Stimulated activated naive CD4-positive, alpha-beta T cell treated with Interleukin-2 at 50 U/mL for 16 hours (primary cell): ENCODE measurements at regions not wholly inside any gene's neighbourhood (a gene's known extent, or its start where the extent isn't known, plus 50 kb on each side); places are given as distances from the start of the nearest gene placed in this dataset.

ENCODE experiments used
- DNase-seq: peaks from one replicate; lab custom pipeline; 2025; lab: John Stamatoyannopoulos, UW

DNA sequence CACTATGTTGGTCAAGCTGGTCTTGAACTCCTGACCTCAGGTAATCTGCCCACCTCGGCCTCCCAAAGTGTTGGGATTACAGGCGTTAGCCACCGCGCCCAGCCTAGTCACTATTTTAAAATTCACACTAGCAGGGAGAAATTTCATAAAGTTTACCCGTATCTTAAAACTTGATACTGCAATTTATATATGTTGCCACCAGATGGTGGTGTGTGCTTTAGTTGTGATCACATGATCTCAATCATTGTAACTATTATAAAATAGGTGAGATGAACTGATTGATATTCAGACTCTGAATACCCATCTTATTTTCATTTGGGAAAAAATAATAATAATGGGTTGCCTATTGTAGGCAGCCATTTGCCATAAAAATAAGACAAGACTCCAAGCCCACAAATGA lies 1330.4 kb upstream of the WWC1 start:
- no peak for DNase-seq

DNA sequence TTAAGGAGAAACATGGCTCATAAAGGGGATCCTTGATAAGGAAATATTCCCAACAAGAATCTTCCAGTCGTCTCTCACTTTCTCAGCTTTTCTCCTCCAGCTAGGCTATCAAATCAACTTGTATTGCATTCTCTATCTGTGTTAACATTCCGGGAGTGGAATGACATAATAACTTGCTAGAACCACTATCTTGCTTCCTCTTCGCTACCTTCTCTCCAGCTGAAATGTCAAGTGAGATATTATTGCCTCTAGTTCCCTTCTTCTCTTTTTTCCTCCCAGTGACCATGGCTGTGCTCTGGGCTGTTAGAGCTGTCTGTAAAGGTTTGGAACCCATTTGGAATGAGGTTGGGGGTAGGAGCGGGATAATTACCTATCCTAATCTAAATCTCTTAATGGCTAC lies 1329.5 kb upstream of the WWC1 start:
- DNase-seq, result no peak

GRCh38 chr5:166962461-166962860 lies 1329.0 kb upstream of the WWC1 start:
- DNase-seq, result no peak

DNA sequence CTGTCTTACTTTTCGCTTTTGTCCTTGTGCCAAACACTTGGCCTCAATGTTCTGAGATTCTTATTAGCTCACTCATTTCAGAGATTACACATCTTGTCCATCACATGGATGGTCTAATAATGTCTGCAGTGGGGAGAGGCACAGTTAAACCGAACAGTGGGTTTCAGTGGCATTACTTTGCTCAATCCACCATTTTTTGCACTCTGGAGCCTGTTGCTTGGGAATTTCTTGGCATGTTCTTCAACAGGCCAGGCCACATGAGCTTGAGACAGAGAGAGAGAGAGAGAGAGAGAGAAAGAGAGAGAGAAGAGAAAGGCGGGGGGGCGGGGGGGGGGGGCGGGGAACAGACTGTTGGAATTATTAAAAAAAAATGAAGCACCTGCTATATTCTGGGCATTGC lies 1327.8 kb upstream of the WWC1 start:
- DNase-seq, result no peak

DNA sequence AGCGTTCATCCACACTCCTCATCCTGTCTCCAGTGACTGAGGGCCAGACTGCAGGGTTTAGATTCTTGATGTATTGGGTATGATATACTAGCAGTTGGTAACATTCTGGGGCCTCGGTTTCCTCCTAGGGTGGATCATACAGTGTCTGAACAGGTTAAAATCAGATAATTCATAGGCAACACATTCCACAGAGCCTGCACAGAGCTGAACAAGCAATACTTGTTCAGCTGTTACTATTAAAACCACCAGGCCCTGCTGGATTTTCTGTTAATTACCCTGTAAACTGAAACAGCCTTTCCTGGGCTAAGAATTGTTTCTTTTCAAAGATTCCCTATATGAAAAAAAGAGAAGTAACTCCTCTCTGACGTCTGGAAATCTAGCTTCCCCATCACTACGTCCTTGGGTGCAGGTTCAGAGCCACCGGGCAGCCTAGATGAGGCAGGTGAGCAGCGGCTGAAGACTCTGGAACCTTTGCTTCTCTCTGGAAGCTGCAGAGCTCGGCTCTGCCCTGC lies 1313.5 kb upstream of the WWC1 start:
- DNase-seq, result no peak

DNA sequence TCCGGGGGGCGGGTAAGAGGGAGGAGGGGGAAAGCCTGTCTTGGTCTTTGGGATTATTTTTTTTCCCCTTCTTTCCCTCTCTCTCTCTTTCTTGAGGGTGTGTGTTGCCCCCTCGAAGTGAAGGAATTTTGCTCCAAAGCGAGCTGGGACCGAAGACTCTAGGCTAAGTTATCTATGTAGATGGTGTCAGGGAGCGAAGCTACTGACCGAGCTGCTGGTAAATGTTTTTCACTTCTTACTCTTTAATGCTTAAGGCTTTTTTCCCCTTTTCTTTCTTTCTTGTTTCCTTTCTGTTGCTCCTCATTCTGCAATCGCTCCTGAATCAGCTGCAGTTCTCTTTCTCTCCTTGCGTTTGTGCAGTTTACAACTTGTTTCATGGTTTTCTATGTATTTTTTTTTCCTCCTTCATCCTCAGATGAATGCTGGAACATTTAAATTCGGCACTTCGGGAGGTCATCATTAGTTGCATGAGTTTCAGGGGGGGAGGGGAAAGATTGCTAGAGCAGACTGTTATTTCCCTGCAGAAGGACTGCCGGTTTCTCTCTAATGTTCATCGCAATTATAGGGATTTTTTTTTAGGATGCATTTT lies 1312.0 kb upstream of the WWC1 start:
- no peak for DNase-seq

- DNase-seq, result no peak
These were observed 1310.8 kb upstream of the WWC1 start for GRCh38 chr5:166980666-166981065.

DNA sequence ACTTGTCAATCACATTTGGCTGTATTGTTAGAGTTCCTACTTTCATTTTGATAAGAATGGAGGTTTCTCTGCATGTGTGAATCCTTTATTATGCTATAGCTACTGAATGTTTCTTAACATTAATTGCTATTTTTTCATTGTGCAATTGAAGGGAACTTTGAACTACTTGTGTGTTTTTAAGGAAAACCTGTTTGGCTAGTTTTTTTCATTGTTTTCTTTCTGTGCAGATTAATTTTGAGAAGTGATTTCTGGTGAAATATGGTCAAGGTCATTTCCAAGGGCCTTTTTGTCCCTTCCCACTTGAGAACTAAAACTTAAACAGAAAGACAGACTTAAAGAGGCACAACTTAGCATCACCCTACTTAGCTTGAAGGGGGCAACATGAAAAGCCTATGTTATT lies 1309.2 kb upstream of the WWC1 start:
- no peak for DNase-seq

- no peak for DNase-seq
These were observed 1299.8 kb upstream of the WWC1 start for GRCh38 chr5:166991601-166992000.

DNA sequence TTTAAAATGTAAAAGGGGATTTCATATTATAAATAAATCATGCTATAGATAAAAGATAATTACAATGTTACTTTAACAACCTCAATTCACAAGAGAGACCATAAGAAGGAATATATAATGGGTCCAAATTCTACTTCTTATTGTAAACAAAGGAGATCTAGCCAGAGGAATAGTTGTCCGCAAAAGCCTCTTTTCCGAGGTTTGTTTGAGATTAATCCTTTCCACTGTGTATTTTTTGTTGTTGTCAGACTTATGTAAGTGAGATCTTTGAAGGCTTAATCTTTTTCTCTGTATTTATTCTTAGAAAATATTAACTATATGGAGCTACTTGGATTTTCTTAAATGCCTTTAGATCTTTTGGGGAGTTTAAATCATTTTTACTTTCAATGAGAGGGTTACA lies 1299.3 kb upstream of the WWC1 start:
- no peak for DNase-seq

- no peak for DNase-seq
These were observed 1298.3 kb upstream of the WWC1 start for GRCh38 chr5:166992874-166993722.

DNA sequence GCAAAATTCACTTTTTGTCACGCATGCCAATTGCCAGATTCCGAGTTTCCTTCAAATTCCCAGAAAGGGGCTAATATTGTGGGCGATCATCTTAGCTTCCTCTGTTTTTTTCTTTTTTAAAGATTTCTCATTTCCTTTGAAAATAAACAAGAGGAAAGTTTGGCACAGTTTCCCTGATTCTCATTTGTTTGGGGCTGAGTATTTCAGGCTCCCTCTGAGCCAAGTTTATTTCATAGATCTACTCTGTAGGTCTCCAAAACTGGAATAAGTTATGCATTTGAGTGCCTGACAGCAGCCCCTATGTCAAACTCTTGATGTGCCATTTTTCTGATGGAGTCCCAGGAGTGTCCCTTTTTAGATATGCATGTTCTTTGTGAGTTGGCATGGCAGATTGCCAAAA lies 1297.2 kb upstream of the WWC1 start:
- DNase-seq, result no peak

DNA sequence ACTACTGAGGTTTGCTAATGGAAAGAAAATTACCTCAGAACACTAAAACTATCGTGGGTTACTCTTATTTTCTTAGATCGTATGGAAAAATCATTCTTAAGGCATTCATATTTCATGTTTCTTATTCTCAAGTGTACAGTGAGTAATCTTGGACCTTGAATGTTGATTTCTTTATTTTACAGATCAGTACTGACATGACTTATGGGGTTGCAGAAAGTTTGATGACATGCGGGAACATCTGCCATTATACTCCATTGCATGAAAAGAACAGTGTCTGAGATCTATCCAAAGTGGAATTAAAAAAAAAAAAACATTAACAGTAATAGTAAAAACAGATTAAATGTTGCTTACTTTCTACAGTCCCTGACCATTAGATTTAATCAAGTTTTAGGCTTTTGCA lies 1290.2 kb upstream of the WWC1 start:
- DNase-seq, result no peak

- no peak for DNase-seq
These were observed 1282.7 kb upstream of the WWC1 start for GRCh38 chr5:167008705-167009104.

GRCh38 chr5:167011196-167011595 lies 1280.2 kb upstream of the WWC1 start:
- no peak for DNase-seq

DNA sequence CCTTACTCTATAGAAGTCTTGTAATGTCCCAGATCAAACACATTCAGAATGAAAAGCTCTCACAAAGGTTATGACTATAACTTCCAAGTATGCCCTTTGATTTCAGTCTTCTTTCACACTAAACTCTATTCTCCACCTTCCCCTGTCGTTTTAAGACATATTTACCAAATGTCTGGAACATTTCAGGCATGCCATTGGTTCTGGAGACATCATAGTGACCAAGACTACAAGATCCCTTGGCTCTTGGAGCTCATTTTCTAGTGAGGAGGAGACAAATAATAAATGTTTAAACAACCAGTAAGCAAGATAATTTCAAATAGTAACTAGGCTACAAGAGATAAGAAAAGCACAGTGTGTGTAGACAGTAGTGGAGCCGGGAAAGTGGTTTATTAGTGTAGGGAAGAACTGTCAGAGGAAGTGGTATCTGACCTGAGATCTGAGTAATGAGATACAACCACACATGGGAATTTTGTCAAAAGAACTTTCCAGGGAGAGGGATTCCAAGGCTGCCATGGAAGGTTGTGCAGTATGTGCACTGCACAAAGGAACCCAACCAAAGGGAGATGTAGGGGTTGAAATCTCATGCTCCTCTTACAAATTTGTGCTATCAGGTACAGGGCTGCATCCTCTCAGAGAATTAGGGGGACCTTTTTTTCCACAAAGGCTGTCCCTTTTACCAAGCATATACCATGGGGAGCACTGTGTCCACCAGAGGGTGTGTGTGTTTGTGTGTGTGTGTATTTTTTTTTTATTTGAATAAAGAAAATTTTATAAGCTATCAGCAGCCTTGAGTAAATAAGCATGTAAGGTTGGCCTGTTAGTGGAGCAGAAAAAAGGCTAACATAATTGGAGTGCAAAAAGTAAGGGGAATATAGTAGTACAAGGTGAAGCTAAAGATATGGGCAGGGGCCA lies 1279.1 kb upstream of the WWC1 start:
- no peak for DNase-seq

DNA sequence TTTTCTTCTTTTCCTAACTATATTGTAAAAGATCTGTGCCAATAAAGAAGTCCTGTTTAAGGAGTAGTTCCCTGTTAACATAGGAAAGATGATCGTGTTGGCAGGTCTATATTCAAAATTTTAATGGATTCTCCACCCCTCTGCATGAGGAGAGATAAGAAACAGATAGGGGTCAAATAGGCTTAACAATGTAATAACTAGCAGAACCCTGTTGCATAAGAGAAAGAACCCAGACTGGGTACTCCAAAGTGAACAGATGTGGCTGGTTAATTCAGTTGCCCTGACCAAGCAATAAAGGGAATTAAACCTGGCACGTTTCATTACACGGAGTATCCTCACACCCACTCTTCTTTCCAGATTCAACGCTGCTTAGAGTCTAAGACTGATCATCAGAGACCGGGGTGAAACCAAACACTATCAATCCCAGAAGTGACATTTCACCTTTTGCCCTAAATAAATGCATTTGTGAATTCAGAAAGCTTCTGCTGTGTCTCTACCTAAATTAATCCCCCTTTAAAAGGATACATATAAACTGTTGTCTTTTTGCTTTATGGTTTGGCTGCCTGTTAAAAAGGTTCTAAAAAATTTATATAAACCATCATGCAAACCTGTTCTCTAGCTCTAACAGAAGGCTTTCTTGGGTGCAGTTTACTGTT lies 1276.9 kb upstream of the WWC1 start:
- DNase-seq, result no peak

GRCh38 chr5:167020418-167020817 lies 1271.0 kb upstream of the WWC1 start:
- DNase-seq, result no peak

DNA sequence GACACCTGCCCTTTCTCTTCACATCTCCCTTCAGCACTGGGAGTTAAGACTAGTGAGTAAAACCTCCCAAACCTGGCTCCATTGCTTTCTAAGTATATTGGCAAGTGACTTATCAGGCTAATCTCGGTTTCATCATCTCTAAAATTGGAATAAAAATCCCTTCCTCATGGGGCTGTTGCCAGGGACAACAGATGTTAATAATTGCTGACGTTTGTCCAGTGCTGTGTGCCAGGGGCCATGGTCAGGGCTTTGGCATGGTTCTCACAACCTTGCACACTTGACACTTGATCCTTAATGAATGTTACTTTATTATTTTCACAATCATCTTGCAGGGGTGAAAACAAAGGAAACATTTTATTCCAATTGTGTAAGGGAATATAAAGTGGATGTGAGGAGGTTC lies 1262.0 kb upstream of the WWC1 start:
- no peak for DNase-seq

DNA sequence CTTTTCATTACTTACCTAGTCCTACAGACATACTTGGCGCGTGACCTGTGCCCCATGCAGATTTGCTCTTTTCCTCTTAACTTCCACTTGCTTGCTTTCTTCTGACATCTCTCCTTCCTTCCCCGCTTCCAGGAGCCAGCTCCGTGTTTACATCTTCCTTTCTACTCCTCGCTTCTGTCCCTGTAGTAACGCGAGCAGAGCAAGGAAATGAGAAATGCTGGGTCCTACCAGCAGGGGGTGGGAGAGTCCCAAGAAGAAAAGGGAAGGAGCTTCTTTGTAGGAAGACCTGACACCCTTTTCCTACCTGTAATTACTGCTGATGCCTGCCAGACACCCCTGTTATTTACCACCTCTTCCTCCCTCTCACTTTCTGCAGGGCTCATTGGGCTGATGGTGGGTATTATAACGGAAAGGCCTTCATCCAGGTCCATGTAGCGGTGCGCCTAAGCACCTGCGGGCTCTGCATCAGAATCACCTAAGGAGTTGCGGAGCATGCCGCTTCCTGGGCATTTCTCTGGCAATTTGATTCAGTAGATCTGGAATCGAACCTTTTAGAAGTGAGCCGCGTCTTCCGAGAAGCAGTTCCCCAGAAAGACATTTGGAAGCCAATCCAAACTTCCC lies 1260.8 kb upstream of the WWC1 start:
- no peak for DNase-seq

DNA sequence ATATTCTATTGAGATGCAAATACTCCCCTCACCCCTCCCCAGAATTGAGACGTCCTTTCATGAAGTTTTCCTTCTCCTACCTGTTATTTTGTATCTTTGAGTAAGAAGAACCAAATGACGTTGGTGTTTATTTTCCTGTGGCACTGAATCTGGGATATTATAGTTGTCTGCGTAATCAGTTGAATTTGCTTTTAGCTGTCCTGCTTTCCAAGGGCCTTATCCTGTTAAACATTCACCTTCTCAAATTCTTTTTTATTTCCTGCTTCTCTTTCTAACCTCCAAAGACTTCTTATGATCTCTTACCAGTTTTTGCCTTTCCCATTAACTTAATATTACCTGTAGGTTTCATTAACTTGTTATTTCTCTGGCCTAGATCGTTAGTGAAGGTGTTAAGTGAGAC lies 1254.9 kb upstream of the WWC1 start:
- no peak for DNase-seq
